Peyer's patch (tissue), 4 donors: ENCODE measurements at regions not wholly inside any gene's neighbourhood (a gene's known extent, or its start where the extent isn't known, plus 50 kb on each side); places are given as distances from the start of the nearest gene placed in this dataset.

Experiments
- DNase-seq, 3 donors: peaks; one replicate each; pipeline ENCODE4 v3.0.0-alpha.2; 2017 to 2019
- H3K27ac ChIP-seq, 4 donors: fragments of 200-600 bp; sonication (generic); one replicate each; pipeline ENCODE4 v1.5.1; 2016 to 2019
- H3K27me3 ChIP-seq, 2 donors: fragments of 200-600 bp; sonication (generic); one replicate each; pipeline ENCODE4 v1.5.1; 2019
- H3K36me3 ChIP-seq, 3 donors: fragments of 200-600 bp; sonication (generic); one replicate each; pipeline ENCODE4 v1.5.1; 2016 to 2019
- H3K4me1 ChIP-seq, 4 donors: fragments of 200-600 bp; sonication (generic); one replicate each; pipeline ENCODE4 v1.5.1; 2016 to 2019
- H3K4me3 ChIP-seq, 4 donors: fragments of 200-600 bp; sonication (generic); 1 replicate in 3 of 4; 2 replicates in 1 of 4; pipeline ENCODE4 v1.5.1; 2016 to 2019; ENCODE audit warnings: mild to moderate bottlenecking in 1 of 4
- H3K9me3 ChIP-seq, 4 donors: fragments of 200-600 bp; sonication (generic); one replicate each; pipeline ENCODE4 v1.5.1; 2016 to 2019; ENCODE audit warnings: mild to moderate bottlenecking in 1 of 4
- CTCF ChIP-seq, 6 experiments: fragments of 450-650 bp in 4 of 6; fragments of 200-600 bp in 2 of 6; sonication (generic) in 1 of 6; IDR thresholded peaks; one replicate each; pipeline ENCODE4 v1.5.1; 2017 to 2019; ENCODE audit warnings: antibody characterized with exemption in 6 of 6, mild to moderate bottlenecking in 3 of 6, moderate library complexity in 1 of 6
- POLR2A ChIP-seq, 2 donors: fragments of 450-650 bp; IDR thresholded peaks; one replicate each; pipeline ENCODE4 v1.5.1; 2017; ENCODE audit warnings: antibody characterized with exemption in 2 of 2, mild to moderate bottlenecking in 2 of 2, moderate library complexity in 2 of 2

GRCh38 chr4:43754566-43754965 is 694.0 kb downstream of the KCTD8 start:
- Histone ChIP-seq H3K36me3 (no peaks in the 10 kb centered on the region), H3K4me1 (no peaks in the 10 kb centered on the region), H3K27ac (no peak overlapping the region), H3K9me3 (no peaks in the 10 kb centered on the region), H3K27me3 (no peaks in the 10 kb centered on the region), H3K4me3 (no peak overlapping the region)
- no peak for TF ChIP-seq CTCF (IDR thresholded peaks at IDR 0.05)
- TF ChIP-seq POLR2A (IDR thresholded peaks at IDR 0.05): no peak
- no peak for DNase-seq

- no peaks in the 10 kb centered on the region for H3K9me3 ChIP-seq
- H3K4me3 ChIP-seq: no peak overlapping the region
- no peaks in the 10 kb centered on the region for H3K27me3 ChIP-seq
- no peak overlapping the region for H3K27ac ChIP-seq
- no peak for DNase-seq
- no peaks in the 10 kb centered on the region for H3K4me1 ChIP-seq
- no peaks in the 10 kb centered on the region for H3K36me3 ChIP-seq
- TF ChIP-seq CTCF (IDR thresholded peaks at IDR 0.05) (no peak), POLR2A (IDR thresholded peaks at IDR 0.05) (no peak)
These were observed 691.5 kb downstream of the KCTD8 start for GRCh38 chr4:43757147-43757546.

GRCh38 chr4:43758836-43759235 is 689.8 kb downstream of the KCTD8 start:
- no peaks in the 10 kb centered on the region for H3K36me3 ChIP-seq
- H3K9me3 ChIP-seq: no peaks in the 10 kb centered on the region
- no peaks in the 10 kb centered on the region for H3K4me1 ChIP-seq
- DNase-seq: no peak
- H3K4me3 ChIP-seq: no peak overlapping the region
- no peak overlapping the region for H3K27ac ChIP-seq
- no peak for TF ChIP-seq CTCF (IDR thresholded peaks at IDR 0.05)
- TF ChIP-seq POLR2A (IDR thresholded peaks at IDR 0.05): no peak
- no peaks in the 10 kb centered on the region for H3K27me3 ChIP-seq

GRCh38 chr4:43763029-43763610 is 685.5 kb downstream of the KCTD8 start:
- no peak for DNase-seq
- no peak overlapping the region for H3K4me3 ChIP-seq
- TF ChIP-seq CTCF (IDR thresholded peaks at IDR 0.05) (no peak), POLR2A (IDR thresholded peaks at IDR 0.05) (no peak)
- no peaks in the 10 kb centered on the region for H3K36me3 ChIP-seq
- no peaks in the 10 kb centered on the region for H3K27me3 ChIP-seq
- no peaks in the 10 kb centered on the region for H3K4me1 ChIP-seq
- no peak overlapping the region for H3K27ac ChIP-seq
- no peaks in the 10 kb centered on the region for H3K9me3 ChIP-seq

- TF ChIP-seq POLR2A (IDR thresholded peaks at IDR 0.05) (no peak), CTCF (IDR thresholded peaks at IDR 0.05) (no peak)
- H3K4me1 ChIP-seq: no peaks in the 10 kb centered on the region
- H3K4me3 ChIP-seq: no peak overlapping the region
- H3K36me3 ChIP-seq: no peaks in the 10 kb centered on the region
- no peak overlapping the region for H3K27ac ChIP-seq
- no peaks in the 10 kb centered on the region for H3K9me3 ChIP-seq
- no peak for DNase-seq
- H3K27me3 ChIP-seq: no peaks in the 10 kb centered on the region
These were observed 683.1 kb downstream of the KCTD8 start for GRCh38 chr4:43765514-43765913.

GRCh38 chr4:43766648-43767047 is 682.0 kb downstream of the KCTD8 start:
- no peaks in the 10 kb centered on the region for H3K4me1 ChIP-seq
- DNase-seq: no peak
- no peak for TF ChIP-seq CTCF (IDR thresholded peaks at IDR 0.05)
- TF ChIP-seq POLR2A (IDR thresholded peaks at IDR 0.05): no peak
- H3K27ac ChIP-seq: no peak overlapping the region
- no peaks in the 10 kb centered on the region for H3K36me3 ChIP-seq
- H3K4me3 ChIP-seq: no peak overlapping the region
- no peaks in the 10 kb centered on the region for H3K27me3 ChIP-seq
- no peaks in the 10 kb centered on the region for H3K9me3 ChIP-seq
